HepG2 (cell line): ENCODE measurements at regions not wholly inside any gene's neighbourhood (a gene's known extent, or its start where the extent isn't known, plus 50 kb on each side); places are given as distances from the start of the nearest gene placed in this dataset.
A peak's percentile ranks its signal among the peaks of the same experiment; 100 is the strongest.

Source experiments
- ATAC-seq: fragments of 200-7000 bp; cut with Tn5 transposase; 3 replicates; pipeline ENCODE4 v1.9.1; 2020; ENCODE audit warnings: mild to moderate bottlenecking, moderate library complexity
- BruUV-seq: library from RNA; stranded (reverse); fragments of 400-500 nt; replicated peaks from 2 replicates; lab custom pipeline; 2021; lab: Mats Ljungman, UMichigan
- CTCF ChIA-PET: fragments of 300-600 bp; formaldehyde crosslinking; extraction: SDS; loops from one replicate; lab custom pipeline; 2021; ENCODE audit warnings: low total read pairs, inconsistent platforms, low intra/inter-chr PET ratio; lab: Yijun Ruan, JAX
- POLR2A ChIA-PET: fragments of 350-600 bp; sonication (Branson Sonifier 250); formaldehyde crosslinking; loops from one replicate; lab custom pipeline; 2020; ENCODE audit warnings: antibody characterized with exemption, inconsistent platforms; lab: Yijun Ruan, JAX
- DNase-seq: peaks from one replicate; pipeline ENCODE4 v3.0.0-alpha.2; 2015; ENCODE audit warnings: low spot score
- FAIRE-seq: peaks from 3 replicates; lab custom pipeline; 2011; peaks lifted over from hg19 to GRCh38; lab: Jason Lieb, UNC
- H2AFZ ChIP-seq: one replicate; pipeline ENCODE4 v1.6.1; 2011; ENCODE audit warnings: low read length, inconsistent platforms
- H3K27ac ChIP-seq: fragments of 300-600 bp; 3 replicates; pipeline ENCODE4 v1.8.0; 2011; ENCODE audit warnings: mixed run types, mild to moderate bottlenecking, mixed read lengths, low read length, inconsistent platforms; ENCODE audit not compliant: insufficient read depth; ENCODE audit errors: extremely low read length
- H3K27me3 ChIP-seq, 2 experiments: fragments of 200-600 bp in 1 of 2; 2 replicates in 1 of 2; 3 replicates in 1 of 2; pipeline versions ENCODE4 v1.6.0 to v1.8.0; 2011; ENCODE audit warnings: low read length in 2 of 2, mild to moderate bottlenecking in 2 of 2, moderate library complexity in 2 of 2, inconsistent platforms in 1 of 2; ENCODE audit not compliant: insufficient read depth in 2 of 2, control insufficient read depth in 1 of 2
- H3K36me3 ChIP-seq, 2 experiments: fragments of 200-600 bp in 1 of 2; replicated peaks in 1 of 2; 2 replicates in 1 of 2; 3 replicates in 1 of 2; pipeline versions ENCODE4 v1.5.1 to v1.8.0; 2011; ENCODE audit warnings: low read length in 2 of 2, inconsistent platforms in 1 of 2; ENCODE audit not compliant: insufficient read depth in 2 of 2, control insufficient read depth in 1 of 2
- H3K4me1 ChIP-seq: 2 replicates; pipeline ENCODE4 v1.5.1; 2012; ENCODE audit warnings: low read length, inconsistent platforms; ENCODE audit not compliant: insufficient read depth
- H3K4me2 ChIP-seq: 2 replicates; pipeline ENCODE4 v1.6.0; 2011; ENCODE audit warnings: low read depth, low read length, inconsistent platforms
- H3K4me3 ChIP-seq, 3 experiments: fragments of 200-600 bp in 1 of 3; sonication (generic), shearing (Covaris generic) in 1 of 3; replicated peaks in 1 of 3; 2 replicates each; pipeline ENCODE4 v1.5.1; 2011 to 2016; ENCODE audit warnings: low read length in 3 of 3, inconsistent platforms in 2 of 3, low read depth in 2 of 3, mild to moderate bottlenecking in 2 of 3, control low read depth in 1 of 3, mixed read lengths in 1 of 3; ENCODE audit not compliant: insufficient read depth in 1 of 3
- H3K79me2 ChIP-seq: one replicate; pipeline ENCODE4 v1.6.1; 2011; ENCODE audit warnings: low read length, inconsistent platforms; ENCODE audit not compliant: insufficient read depth
- H3K9ac ChIP-seq: 2 replicates; pipeline ENCODE4 v1.6.0; 2011; ENCODE audit warnings: mild to moderate bottlenecking, low read depth, low read length, inconsistent platforms; ENCODE audit not compliant: insufficient read depth
- H3K9me3 ChIP-seq: 2 replicates; pipeline ENCODE4 v1.5.1; 2012; ENCODE audit warnings: mild to moderate bottlenecking, low read length
- H4K20me1 ChIP-seq: 2 replicates; pipeline ENCODE4 v1.6.0; 2011; ENCODE audit warnings: inconsistent platforms, mild to moderate bottlenecking, low read length, moderate library complexity; ENCODE audit not compliant: insufficient read depth
- ARHGAP35 ChIP-seq: sonication (generic); formaldehyde crosslinking; IDR thresholded peaks from 2 replicates; pipeline ENCODE4 v1.9.0; 2022; ENCODE audit warnings: mild to moderate bottlenecking, inconsistent platforms, moderate library complexity, missing genetic modification reagents, borderline replicate concordance
- FOSL2 ChIP-seq: sonication (generic); formaldehyde crosslinking; IDR thresholded peaks from 2 replicates; pipeline ENCODE4 v1.4.0; 2020; ENCODE audit warnings: missing genetic modification reagents
- HMG20B ChIP-seq: conservative IDR thresholded peaks from 2 replicates; pipeline ENCODE4 v1.6.1; 2016; ENCODE audit warnings: missing genetic modification reagents, missing compliant biosample characterization
- MAFF ChIP-seq: IDR thresholded peaks from 2 replicates; pipeline ENCODE4 v1.6.1; 2011; ENCODE audit warnings: low read depth, low read length, improper control_type of control experiment
- PREB ChIP-seq: sonication (generic); formaldehyde crosslinking; IDR thresholded peaks from 2 replicates; pipeline ENCODE4 v1.4.0; 2020; ENCODE audit warnings: missing genetic modification reagents
- REXO4 ChIP-seq: sonication (generic); formaldehyde crosslinking; IDR thresholded peaks from 2 replicates; pipeline ENCODE4 v1.8.0; 2022; ENCODE audit warnings: missing genetic modification reagents, mild to moderate bottlenecking, borderline replicate concordance
- SNAPC4 ChIP-seq: sonication (generic); formaldehyde crosslinking; IDR thresholded peaks from 2 replicates; pipeline ENCODE4 v1.4.0; 2020; ENCODE audit warnings: mild to moderate bottlenecking, missing genetic modification reagents
- ZNF251 ChIP-seq: sonication (generic); formaldehyde crosslinking; IDR thresholded peaks from 2 replicates; pipeline ENCODE4 v1.9.0; 2021; ENCODE audit warnings: mild to moderate bottlenecking, missing genetic modification reagents
- ZNF407 ChIP-seq: sonication (generic); formaldehyde crosslinking; IDR thresholded peaks from one replicate; pipeline ENCODE4 v1.5.1; 2020; ENCODE audit warnings: mild to moderate bottlenecking, missing genetic modification reagents; ENCODE audit errors: not compliant biosample characterization
- ZNF605 ChIP-seq: sonication (generic); formaldehyde crosslinking; IDR thresholded peaks from 2 replicates; pipeline ENCODE4 v1.8.0; 2022; ENCODE audit warnings: mild to moderate bottlenecking, missing genetic modification reagents
- WGBS: methylation state at CpG from one replicate; pipeline ENCODE4 v1.1.6; 2017; ENCODE audit warnings: low lambda C conversion rate; 5-methylcytosine and 5-hydroxymethylcytosine counted together
- in situ Hi-C: cut with HindIII; loops from 2 replicates; pipeline ENCODE4 v1.10.0; 2017; ENCODE audit warnings: low pct_unique_long_range_greater_than_20kb; ENCODE audit not compliant: extremely low pct_ligation_motif_present
- intact Hi-C: fragments of 100-400 bp; cut with micrococcal nuclease; formaldehyde crosslinking; loops from one replicate; pipeline ENCODE4 v1.10.0; 2022; ENCODE audit not compliant: unreplicated experiment

GRCh38 chr4:24168658-24169057 lies 278.8 kb upstream of the PPARGC1A start (continued):
- TF ChIP-seq ZNF407 (CRISPR knock-in tag) = no peak
- no peak for TF ChIP-seq HMG20B (CRISPR knock-in tag)
- TF ChIP-seq ARHGAP35 (CRISPR knock-in tag) = no peak
- no peak for TF ChIP-seq ZNF605 (CRISPR knock-in tag)
- TF ChIP-seq MAFF = peak; percentile 94

- DNase-seq (no peak), FAIRE-seq (no peak), ATAC-seq (no peak)
- H2AFZ ChIP-seq = no peak overlapping the region
- H3K4me1 ChIP-seq = no peaks in the 10 kb centered on the region
- H3K4me3 ChIP-seq = no peak overlapping the region
- H3K79me2 ChIP-seq = no peaks in the 10 kb centered on the region
- no peaks in the 10 kb centered on the region for H3K36me3 ChIP-seq
- H3K27me3 ChIP-seq = no peaks in the 10 kb centered on the region
- no peaks in the 10 kb centered on the region for H4K20me1 ChIP-seq
- ChIA-PET CTCF (no interaction called here), POLR2A (no interaction called here)
- H3K27ac ChIP-seq = no peak overlapping the region
- H3K9ac ChIP-seq = no peak overlapping the region
- WGBS = 0% methylated on average over 1 of the region's 1 CpG
- in situ Hi-C loops = no loop called here
- BruUV-seq = no TSS peak
- no peak overlapping the region for H3K4me2 ChIP-seq
- H3K9me3 ChIP-seq = no peaks in the 10 kb centered on the region
- intact Hi-C loops = no loop called here
- TF ChIP-seq SNAPC4 (CRISPR knock-in tag) = no peak
- no peak for TF ChIP-seq REXO4 (CRISPR knock-in tag)
- no peak for TF ChIP-seq ZNF251
- TF ChIP-seq PREB (CRISPR knock-in tag) = no peak
- no peak for TF ChIP-seq FOSL2
Observed at GRCh38 chr4:24166501-24166900, 276.7 kb upstream of the PPARGC1A start.
